GM12878 (cell line): ENCODE measurements at regions not wholly inside any gene's neighbourhood (a gene's known extent, or its start where the extent isn't known, plus 50 kb on each side); places are given as distances from the start of the nearest gene placed in this dataset.

Experiments used
- EZH2 ChIP-seq: IDR thresholded peaks from 2 replicates; pipeline ENCODE4 v1.6.1; 2012; ENCODE audit warnings: low read depth, mild to moderate bottlenecking, control low read depth, inconsistent platforms, low read length, borderline replicate concordance; ENCODE audit not compliant: control insufficient read depth
- RFX5 ChIP-seq: IDR thresholded peaks from 2 replicates; pipeline ENCODE4 v1.6.1; 2011; ENCODE audit warnings: low read depth, low read length, improper control_type of control experiment
- SUZ12 ChIP-seq: fragments of 200-600 bp; sonication (generic); IDR thresholded peaks from one replicate; pipeline ENCODE4 v1.6.1; 2018; ENCODE audit warnings: antibody characterized with exemption, mild to moderate bottlenecking; ENCODE audit not compliant: unreplicated experiment
- YBX1 ChIP-seq: fragments of 450-650 bp; IDR thresholded peaks from 2 replicates; pipeline ENCODE4 v1.6.1; 2016; ENCODE audit warnings: antibody characterized with exemption

- no peak for TF ChIP-seq YBX1
- no peak for TF ChIP-seq SUZ12
- no peak for TF ChIP-seq RFX5
- TF ChIP-seq EZH2, result no peak
Observed at GRCh38 chr1:213744780-213745179, 243.0 kb upstream of the PROX1 start.
